ENCODE measurements at regions not wholly inside any gene's neighbourhood (a gene's known extent, or its start where the extent isn't known, plus 50 kb on each side); places are given as distances from the start of the nearest gene placed in this dataset.

DNA sequence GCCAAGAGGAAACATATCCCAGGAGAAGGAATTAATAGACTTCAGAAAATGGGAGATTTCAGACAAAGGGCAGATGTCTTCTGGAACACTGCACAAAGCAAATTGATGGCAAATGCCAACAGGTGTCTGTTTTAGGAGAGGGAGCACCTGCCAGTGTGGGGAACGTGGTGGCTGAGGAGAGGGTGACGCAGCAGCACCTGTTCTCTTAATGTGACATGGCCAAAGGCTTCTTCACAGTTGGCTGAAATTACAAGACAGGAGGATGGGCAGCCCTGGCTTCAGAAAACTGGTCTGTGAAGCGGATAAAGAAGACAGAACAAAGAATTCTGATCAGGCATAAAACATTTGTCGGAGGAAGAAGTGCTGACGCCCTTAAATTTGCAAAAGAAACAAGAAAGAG is 178.7 kb upstream of the RUNX1 start:
- TF ChIP-seq, protein P1, sequence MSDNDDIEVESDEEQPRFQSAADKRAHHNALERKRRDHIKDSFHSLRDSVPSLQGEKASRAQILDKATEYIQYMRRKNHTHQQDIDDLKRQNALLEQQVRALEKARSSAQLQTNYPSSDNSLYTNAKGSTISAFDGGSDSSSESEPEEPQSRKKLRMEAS (IDR thresholded peaks at IDR 0.05; ENCODE audit: low read depth, low read length) = no peak
- no peak for TF ChIP-seq POLR2A (IDR thresholded peaks at IDR 0.05; ENCODE audit: extremely low read depth, insufficient read length)
- no peak for TF ChIP-seq MYC (IDR thresholded peaks at IDR 0.05; ENCODE audit: low read depth, low read length)
- TF ChIP-seq, protein P2, sequence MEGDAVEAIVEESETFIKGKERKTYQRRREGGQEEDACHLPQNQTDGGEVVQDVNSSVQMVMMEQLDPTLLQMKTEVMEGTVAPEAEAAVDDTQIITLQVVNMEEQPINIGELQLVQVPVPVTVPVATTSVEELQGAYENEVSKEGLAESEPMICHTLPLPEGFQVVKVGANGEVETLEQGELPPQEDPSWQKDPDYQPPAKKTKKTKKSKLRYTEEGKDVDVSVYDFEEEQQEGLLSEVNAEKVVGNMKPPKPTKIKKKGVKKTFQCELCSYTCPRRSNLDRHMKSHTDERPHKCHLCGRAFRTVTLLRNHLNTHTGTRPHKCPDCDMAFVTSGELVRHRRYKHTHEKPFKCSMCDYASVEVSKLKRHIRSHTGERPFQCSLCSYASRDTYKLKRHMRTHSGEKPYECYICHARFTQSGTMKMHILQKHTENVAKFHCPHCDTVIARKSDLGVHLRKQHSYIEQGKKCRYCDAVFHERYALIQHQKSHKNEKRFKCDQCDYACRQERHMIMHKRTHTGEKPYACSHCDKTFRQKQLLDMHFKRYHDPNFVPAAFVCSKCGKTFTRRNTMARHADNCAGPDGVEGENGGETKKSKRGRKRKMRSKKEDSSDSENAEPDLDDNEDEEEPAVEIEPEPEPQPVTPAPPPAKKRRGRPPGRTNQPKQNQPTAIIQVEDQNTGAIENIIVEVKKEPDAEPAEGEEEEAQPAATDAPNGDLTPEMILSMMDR (IDR thresholded peaks at IDR 0.05; ENCODE audit: low read depth, low read length) = no peak
- DNase-seq (ENCODE audit: low read depth) = no peak

DNA sequence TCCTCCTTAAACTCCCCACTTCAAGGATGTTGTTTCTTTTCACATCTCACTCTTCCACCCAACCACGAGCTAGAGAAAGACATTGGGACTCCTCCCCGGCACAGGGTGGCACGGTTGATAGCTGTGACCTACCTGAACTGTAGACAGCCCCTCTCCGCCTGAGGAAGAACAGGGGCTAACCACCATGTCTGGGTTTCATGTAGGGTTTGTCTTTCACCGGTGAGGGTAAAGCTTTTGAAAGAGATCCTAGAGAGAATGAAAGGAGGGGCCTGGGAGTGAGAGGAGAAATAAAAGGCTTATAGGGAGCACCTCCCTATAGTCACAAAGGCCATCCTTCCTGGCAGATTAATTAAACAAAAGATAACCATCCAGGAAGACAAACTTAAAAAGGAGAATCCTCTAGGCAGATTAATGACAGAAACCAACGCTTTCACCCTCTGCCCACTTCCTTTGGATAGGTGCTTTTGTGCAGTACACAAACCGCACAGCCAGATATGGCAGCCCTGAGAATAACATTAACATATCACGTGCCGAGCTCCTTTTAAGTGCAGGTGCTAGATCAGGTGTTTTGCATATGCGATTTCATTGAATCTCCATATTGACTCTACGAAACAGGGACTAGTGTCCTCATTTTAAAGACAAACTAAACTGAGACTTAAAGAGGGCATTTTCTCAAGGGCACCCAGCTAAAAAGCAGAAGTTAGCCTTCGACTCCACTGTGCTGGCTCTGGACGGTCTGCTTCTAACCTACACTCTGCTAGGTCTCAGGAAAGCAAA is 178.1 kb upstream of the RUNX1 start:
- H3K4me3 ChIP-seq (ENCODE audit: low read depth, low read length) = no peak overlapping the region
- DNase-seq (ENCODE audit: low read depth) = peak; percentile 58
- TF ChIP-seq, protein P1 (IDR thresholded peaks at IDR 0.05; ENCODE audit: low read depth, low read length) = no peak
- TF ChIP-seq MYC (IDR thresholded peaks at IDR 0.05; ENCODE audit: low read depth, low read length) (no peak), POLR2A (IDR thresholded peaks at IDR 0.05; ENCODE audit: extremely low read depth, insufficient read length) (no peak)
- TF ChIP-seq, protein P2 (IDR thresholded peaks at IDR 0.05; ENCODE audit: low read depth, low read length) = no peak

More for the DNA sequence above, 178.7 kb upstream of the RUNX1 start:
- no peak overlapping the region for H3K4me3 ChIP-seq (ENCODE audit: low read depth, low read length)

DNA sequence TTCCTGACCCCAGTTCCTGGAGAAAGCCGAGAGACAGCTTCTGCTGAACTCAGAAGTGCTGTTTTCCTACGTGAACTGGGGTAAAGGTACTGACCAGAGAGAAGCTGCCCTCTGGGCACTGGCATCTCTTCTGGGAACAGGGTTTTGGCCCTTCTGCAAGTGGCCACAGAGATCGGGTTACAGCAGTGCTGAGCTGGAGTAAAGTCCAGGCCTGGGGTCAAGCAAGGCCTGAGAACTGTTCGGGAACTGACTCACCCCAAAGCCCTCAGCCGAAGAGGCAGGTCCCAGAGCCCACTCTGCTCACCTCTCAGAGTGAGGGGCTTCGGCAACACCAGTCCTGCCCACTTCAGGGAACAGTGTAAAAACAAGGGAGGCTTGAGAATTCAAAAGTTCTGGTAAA is 177.2 kb upstream of the RUNX1 start:
- no peak overlapping the region for H3K4me3 ChIP-seq (ENCODE audit: low read depth, low read length)
- TF ChIP-seq MYC (IDR thresholded peaks at IDR 0.05; ENCODE audit: low read depth, low read length) (no peak), POLR2A (IDR thresholded peaks at IDR 0.05; ENCODE audit: extremely low read depth, insufficient read length) (no peak)
- TF ChIP-seq, protein P1 (IDR thresholded peaks at IDR 0.05; ENCODE audit: low read depth, low read length) = no peak
- TF ChIP-seq, protein P2 (IDR thresholded peaks at IDR 0.05; ENCODE audit: low read depth, low read length) = no peak
- DNase-seq (ENCODE audit: low read depth) = no peak

DNA sequence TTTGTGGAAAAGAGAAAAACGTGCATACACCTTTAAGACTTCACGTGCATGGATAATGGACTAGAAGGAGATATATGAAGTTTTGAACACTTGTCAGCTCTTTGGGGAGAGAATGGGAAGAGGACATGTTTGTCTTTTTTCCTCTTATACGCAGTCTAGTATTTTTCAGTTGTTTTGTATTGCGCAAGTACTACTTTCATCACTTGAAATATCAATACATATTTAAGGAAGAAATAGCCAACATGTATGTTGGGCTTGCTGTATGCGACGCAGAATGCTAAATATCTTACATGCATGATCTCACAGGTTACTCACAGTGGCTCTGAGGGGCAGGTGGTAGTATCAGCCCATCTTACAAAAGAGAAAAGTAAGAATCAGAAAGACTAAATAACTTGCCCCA is 176.5 kb upstream of the RUNX1 start:
- no peak for DNase-seq (ENCODE audit: low read depth)
- H3K4me3 ChIP-seq (ENCODE audit: low read depth, low read length) = no peak overlapping the region
- TF ChIP-seq MYC (IDR thresholded peaks at IDR 0.05; ENCODE audit: low read depth, low read length) (no peak), POLR2A (IDR thresholded peaks at IDR 0.05; ENCODE audit: extremely low read depth, insufficient read length) (no peak)
- TF ChIP-seq, protein P1 (IDR thresholded peaks at IDR 0.05; ENCODE audit: low read depth, low read length) = no peak
- TF ChIP-seq, protein P2 (IDR thresholded peaks at IDR 0.05; ENCODE audit: low read depth, low read length) = no peak

DNA sequence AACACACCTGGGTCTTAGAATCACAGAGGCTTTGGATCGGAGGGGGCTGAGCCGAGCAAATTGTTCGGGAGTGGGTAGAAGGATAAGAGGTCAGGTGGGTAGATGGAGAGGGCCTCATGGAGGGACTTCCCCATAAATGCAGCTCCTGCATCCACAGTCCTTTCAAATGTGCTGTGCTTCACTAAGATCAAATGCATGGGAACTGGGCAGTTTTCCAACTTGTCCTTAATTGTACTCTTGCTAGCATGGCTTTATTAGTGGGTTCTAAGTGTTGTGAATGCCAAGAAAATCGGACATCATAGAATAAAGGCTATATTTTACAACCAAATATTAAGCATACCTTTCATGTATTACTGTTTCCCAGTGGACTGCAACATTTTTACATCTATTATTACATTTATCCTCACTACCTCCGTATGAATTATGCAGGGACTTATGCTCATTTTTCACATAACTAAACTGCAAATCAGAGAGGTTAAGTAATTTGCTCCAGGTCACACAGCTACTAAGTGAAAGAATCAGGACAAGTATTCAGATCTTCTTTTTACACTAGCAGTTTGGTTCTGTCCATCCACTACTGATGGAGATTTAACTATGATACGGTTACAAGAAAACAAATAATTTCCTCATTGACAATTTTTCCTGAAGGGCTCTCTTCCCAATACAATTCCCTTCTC is 174.5 kb upstream of the RUNX1 start:
- no peak overlapping the region for H3K4me3 ChIP-seq (ENCODE audit: low read depth, low read length)
- no peak for TF ChIP-seq MYC (IDR thresholded peaks at IDR 0.05; ENCODE audit: low read depth, low read length)
- TF ChIP-seq, protein P2 (IDR thresholded peaks at IDR 0.05; ENCODE audit: low read depth, low read length) = no peak
- no peak for TF ChIP-seq POLR2A (IDR thresholded peaks at IDR 0.05; ENCODE audit: extremely low read depth, insufficient read length)
- TF ChIP-seq, protein P1 (IDR thresholded peaks at IDR 0.05; ENCODE audit: low read depth, low read length) = no peak
- no peak for DNase-seq (ENCODE audit: low read depth)
